GM12865 (cell line): ENCODE measurements at regions not wholly inside any gene's neighbourhood (a gene's known extent, or its start where the extent isn't known, plus 50 kb on each side); places are given as distances from the start of the nearest gene placed in this dataset.
"Not testable (repeated sequence)": the region's sequence is repeated elsewhere in the genome, so short reads cannot be mapped to it uniquely, and the experiment has no call there.

Experiments
- DNase-seq: peaks from one replicate; pipeline ENCODE4 v3.0.0; 2010; ENCODE audit warnings: low read depth
- H3K4me3 ChIP-seq: 2 replicates; pipeline ENCODE4 v1.5.1; 2011; ENCODE audit warnings: mild to moderate bottlenecking, low read depth, low read length, control low read depth
- CTCF ChIP-seq: IDR thresholded peaks from 2 replicates; pipeline ENCODE4 v1.5.1; 2011; ENCODE audit warnings: low read length, control low read depth, low read depth, inconsistent platforms; ENCODE audit not compliant: insufficient read depth; ENCODE audit errors: missing control alignments

DNA sequence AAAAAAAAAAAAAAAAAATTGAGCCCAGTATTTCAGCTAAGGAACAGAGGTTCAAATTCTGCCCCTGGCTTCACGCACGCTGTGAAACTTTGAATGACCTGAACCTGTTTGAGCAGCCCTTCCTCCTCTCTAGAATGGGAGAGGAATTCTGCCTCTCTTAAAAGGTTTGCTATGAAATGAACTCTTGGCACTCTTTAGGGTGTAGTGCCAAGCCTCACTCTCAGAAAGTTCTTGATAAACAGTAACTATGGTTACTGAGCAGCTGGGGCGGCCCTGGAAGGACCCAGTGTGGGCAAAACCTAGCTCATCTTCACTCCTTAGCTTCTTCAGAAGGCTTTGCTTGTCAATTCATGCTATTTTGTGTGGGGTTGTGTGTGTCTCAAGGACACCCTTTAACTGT lies 73.7 kb downstream of the GEMIN8 start:
- no peak for TF ChIP-seq CTCF
- DNase-seq: no peak
- H3K4me3 ChIP-seq: no peak overlapping the region

GRCh38 chrX:13955095-13955647 lies 74.5 kb downstream of the GEMIN8 start:
- no peak for TF ChIP-seq CTCF
- H3K4me3 ChIP-seq: no peak overlapping the region
- no peak for DNase-seq

- H3K4me3 ChIP-seq: no peak overlapping the region
- TF ChIP-seq CTCF: no peak
- DNase-seq: no peak
These were observed 77.1 kb downstream of the GEMIN8 start for GRCh38 chrX:13952581-13952980.

DNA sequence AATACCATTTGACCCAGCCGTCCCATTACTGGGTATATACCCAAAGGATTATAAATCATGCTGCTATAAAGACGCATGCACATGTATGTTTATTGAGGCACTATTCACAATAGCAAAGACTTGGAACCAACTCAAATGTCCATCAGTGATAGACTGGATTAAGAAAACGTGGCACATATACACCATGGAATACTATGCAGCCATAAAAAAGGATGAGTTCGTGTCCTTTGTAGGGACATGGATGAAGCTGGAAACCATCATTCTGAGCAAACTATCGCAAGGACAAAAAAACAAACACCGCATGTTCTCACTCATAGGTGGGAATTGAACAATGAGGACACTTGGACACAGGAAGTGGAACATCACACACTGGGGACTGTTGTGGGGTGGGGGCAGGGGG lies 83.5 kb downstream of the GEMIN8 start:
- DNase-seq: not testable (repeated sequence)

GRCh38 chrX:13945787-13946186 lies 83.9 kb downstream of the GEMIN8 start:
- H3K4me3 ChIP-seq, DNase-seq: not testable (repeated sequence)

More for the DNA sequence above, 83.5 kb downstream of the GEMIN8 start:
- not testable (repeated sequence) for H3K4me3 ChIP-seq

DNA sequence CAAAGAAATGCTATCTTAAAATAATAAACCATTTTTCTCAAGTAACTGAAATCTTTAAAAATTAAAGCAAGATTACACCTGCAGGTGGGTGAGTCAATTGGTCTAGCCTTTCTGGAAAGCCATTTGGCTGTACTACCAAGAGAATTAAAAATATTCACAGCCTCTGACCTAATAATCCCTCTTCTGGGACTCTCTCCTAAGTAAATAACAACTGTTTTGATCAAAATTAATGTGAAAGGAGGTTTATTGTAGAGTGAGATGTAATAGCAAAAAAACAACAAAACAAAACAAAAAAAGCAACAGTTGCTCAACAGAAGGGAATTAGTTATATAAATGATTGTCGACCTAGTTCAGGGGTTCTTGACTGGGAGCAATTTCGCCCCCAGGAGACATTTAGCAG lies 89.0 kb downstream of the GEMIN8 start:
- no peak for TF ChIP-seq CTCF
- no peak for DNase-seq

DNA sequence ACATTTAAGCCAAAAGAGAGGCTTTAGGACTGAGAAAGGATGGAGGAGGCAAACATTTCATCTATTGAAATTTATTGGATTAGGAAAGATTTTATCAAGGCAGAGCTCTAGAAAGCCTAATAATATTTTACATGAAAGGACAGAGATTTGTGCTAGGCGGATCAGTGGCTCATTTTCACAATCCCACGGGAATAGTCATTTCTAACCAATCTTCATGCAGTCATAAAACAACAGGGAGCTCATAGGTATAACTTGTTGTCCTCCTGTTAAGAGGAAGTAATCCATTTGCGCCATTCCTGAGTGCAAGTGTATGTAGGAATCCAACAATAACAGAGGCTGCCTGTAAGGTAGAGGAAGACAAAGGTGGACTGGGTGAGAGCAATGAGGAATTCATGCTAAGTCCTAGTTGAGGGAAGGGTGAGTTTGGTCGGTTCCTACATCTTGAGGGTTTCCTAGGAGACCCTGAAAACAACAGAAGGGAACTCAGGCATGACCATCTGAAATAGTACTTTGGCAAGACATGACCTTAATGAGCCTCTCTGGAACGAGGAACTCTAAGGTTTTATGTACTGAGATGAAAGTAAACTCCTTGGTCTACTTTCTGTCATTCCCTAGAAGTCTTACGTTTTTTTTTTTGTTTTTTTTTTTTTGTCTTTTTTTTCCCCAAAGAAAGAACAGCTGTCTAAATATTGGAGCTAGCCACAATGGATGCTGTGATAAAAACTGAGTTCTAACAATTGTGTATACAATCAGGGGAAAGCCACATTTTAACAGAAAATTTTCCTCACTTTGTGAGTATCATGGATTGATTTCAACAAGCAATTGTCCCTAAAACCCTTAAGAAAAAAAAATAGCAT lies 89.7 kb downstream of the GEMIN8 start:
- DNase-seq: no peak
- no peak overlapping the region for H3K4me3 ChIP-seq
- TF ChIP-seq CTCF: no peak

More for the DNA sequence above, 89.0 kb downstream of the GEMIN8 start:
- H3K4me3 ChIP-seq: no peak overlapping the region
